ENCODE measurements at regions not wholly inside any gene's neighbourhood (a gene's known extent, or its start where the extent isn't known, plus 50 kb on each side); places are given as distances from the start of the nearest gene placed in this dataset.

GRCh38 chr11:134623711-134624110 is 211.7 kb upstream of the B3GAT1 start (continued):
- no peak for TF ChIP-seq KDM2A (CRISPR knock-in tag; IDR thresholded peaks at IDR 0.05; ENCODE audit: borderline replicate concordance, low read depth)

GRCh38 chr11:134622458-134622857 is 210.4 kb upstream of the B3GAT1 start:
- ChIA-PET CTCF (ENCODE audit: low intra/inter-chr PET ratio, low total read pairs) (no interaction called here), POLR2A (no interaction called here)
- Histone ChIP-seq H3K36me3 (replicated peaks in 1 of 2; ENCODE audit: control insufficient read depth in 1 of 2, insufficient read depth in 2 of 2, low read length in 2 of 2) (no peaks in the 10 kb centered on the region), H3K27me3 (ENCODE audit: control insufficient read depth in 1 of 2, insufficient read depth in 2 of 2, low read length in 2 of 2) (peaks cover 4 to 5% of the 10 kb centered on the region in 2 experiments; a peak in 4 of 5 replicates), H3K9ac (ENCODE audit: insufficient read depth, low read depth, low read length) (no peak overlapping the region), H3K4me3 (replicated peaks in 1 of 3; ENCODE audit: insufficient read depth in 1 of 3, low read depth in 2 of 3, low read length in 3 of 3) (no peak overlapping the region), H3K4me1 (ENCODE audit: insufficient read depth, low read length) (no peaks in the 10 kb centered on the region), H3K4me2 (ENCODE audit: low read depth, low read length) (no peak overlapping the region), H3K27ac (ENCODE audit: extremely low read length, insufficient read depth, low read length) (no peak overlapping the region), H3K9me3 (ENCODE audit: low read length) (no peaks in the 10 kb centered on the region), H3K79me2 (ENCODE audit: insufficient read depth, low read length) (no peaks in the 10 kb centered on the region), H4K20me1 (ENCODE audit: insufficient read depth, low read length) (0 out of 2 replicates have a peak, but pooled peaks cover 2% of the 10 kb centered on the region), H2AFZ (ENCODE audit: low read length) (no peak overlapping the region)
- FAIRE-seq (no peak), DNase-seq (ENCODE audit: low spot score) (no peak), ATAC-seq (no peak)
- BruUV-seq (replicated peaks), result no TSS peak
- intact Hi-C loops (cut with micrococcal nuclease; ENCODE audit: unreplicated experiment), result no loop called here
- TF ChIP-seq SYNCRIP (IDR thresholded peaks at IDR 0.05; ENCODE audit: insufficient read depth, low read depth, low read length) (no peak), ZNF354B (CRISPR knock-in tag; IDR thresholded peaks at IDR 0.05) (no peak), ZNF839 (CRISPR knock-in tag; IDR thresholded peaks at IDR 0.05; ENCODE audit: borderline replicate concordance) (no peak), BORCS8-MEF2B (CRISPR knock-in tag; IDR thresholded peaks at IDR 0.05) (no peak), FOXJ3 (CRISPR knock-in tag; IDR thresholded peaks at IDR 0.05; ENCODE audit: borderline replicate concordance) (no peak), HINFP (CRISPR knock-in tag; IDR thresholded peaks at IDR 0.05; ENCODE audit: low read depth) (no peak), NR2F1 (CRISPR knock-in tag; IDR thresholded peaks at IDR 0.05) (no peak), CAMTA2 (CRISPR knock-in tag; IDR thresholded peaks at IDR 0.05; ENCODE audit: borderline replicate concordance) (no peak), SPEN (CRISPR knock-in tag; IDR thresholded peaks at IDR 0.05; ENCODE audit: low read depth) (no peak), PAWR (CRISPR knock-in tag; IDR thresholded peaks at IDR 0.05; ENCODE audit: borderline replicate concordance) (no peak)
- in situ Hi-C loops (cut with HindIII; ENCODE audit: extremely low pct_ligation_motif_present, low pct_unique_long_range_greater_than_20kb), result no loop called here
- WGBS (ENCODE audit: low lambda C conversion rate), result 19% methylated on average over 6 of the region's 6 CpGs
